Right renal cortex interstitium (tissue), 3 donors: ENCODE measurements at regions not wholly inside any gene's neighbourhood (a gene's known extent, or its start where the extent isn't known, plus 50 kb on each side); places are given as distances from the start of the nearest gene placed in this dataset.
"Not testable (repeated sequence)": the region's sequence is repeated elsewhere in the genome, so short reads cannot be mapped to it uniquely, and the experiment has no call there.

Experiments used
- DNase-seq, 3 donors: peaks; one replicate each; pipeline ENCODE4 v3.0.0-alpha.2; 2013; ENCODE audit warnings: low read depth in 3 of 3, low spot score in 2 of 3

DNA sequence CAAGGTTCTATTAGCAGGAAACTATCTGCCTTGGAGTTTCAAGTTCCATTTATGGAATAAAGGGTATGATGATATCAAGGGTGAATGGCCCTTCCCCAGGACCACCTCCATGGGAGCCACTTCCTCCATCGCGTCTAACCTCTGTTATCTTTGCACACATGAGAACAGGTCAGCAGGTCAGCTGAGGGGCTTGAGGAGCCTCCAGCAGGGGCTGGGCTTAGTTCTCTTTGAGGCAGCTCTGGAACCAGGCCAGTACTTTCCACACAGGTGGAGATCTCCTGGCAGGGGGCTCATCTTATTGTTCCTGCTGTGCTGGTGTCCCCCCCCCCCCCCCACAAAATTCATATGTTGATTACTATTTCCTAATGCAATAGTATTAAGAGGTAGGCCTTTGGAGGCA, 472.2 kb upstream of the ZMIZ1 start:
- no peak for DNase-seq

DNA sequence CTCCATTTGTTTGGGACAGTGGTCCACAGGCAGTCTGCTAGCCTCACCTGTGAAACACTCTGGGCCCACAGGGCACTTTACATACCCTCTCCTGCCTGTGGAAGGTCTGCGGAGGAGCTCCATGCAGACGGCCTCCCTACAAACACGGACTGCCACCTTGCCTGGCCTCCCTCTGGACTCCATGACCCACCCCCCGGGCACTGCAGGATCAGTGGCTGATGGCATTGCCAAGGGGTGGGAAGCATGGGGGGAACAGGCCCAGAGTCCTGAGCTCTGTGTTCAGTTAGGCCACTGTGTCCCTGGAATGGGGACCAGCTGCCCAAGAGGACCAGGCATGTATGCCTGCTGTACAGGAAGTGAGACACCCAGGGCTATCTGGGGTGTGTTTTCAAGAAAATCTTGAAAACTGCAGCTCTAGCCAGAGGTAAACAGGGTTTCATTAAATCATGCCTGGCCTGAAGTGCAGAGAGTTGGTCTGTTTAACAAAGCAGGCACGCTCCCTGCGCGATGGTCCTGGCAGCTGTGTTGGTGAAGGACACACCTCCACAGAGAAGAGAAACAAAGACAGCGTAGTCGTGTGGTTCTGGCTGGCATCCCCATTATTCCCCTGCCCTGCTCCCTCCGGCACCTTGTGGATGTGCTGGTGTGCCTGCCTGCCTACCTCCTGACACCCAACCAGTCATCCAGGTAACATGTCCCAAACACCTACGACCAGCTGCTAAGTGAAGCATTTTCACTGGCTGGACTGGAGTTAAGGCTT, 470.8 kb upstream of the ZMIZ1 start:
- DNase-seq: no peak

GRCh38 chr10:78599122-78599853, 469.5 kb upstream of the ZMIZ1 start:
- no peak for DNase-seq

DNA sequence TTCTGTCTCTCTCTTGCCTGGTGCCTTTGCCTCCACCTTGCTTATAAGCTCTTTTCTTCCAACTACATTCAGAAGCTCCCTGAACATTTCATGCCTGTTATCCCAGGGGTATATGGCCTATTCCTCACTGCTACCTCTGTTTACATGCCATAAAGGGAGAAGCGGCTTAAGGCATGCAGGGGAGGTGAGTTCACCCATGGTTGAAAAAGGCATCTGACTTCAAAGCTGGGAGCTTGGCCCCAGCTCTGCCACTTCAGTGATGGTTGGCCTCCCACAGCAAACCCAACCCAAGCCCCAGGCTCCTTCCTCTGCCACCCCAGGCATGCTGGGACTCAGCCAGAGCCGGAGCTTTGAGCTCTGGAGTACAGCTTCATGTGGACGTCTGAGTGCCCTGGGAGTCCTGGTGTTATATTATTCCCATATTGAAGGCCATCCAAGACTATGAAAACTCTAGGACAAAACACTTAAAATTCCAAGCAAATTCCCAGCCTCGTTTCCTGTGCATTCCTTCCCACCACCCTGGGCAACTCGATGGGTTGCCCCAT, 468.6 kb upstream of the ZMIZ1 start:
- no peak for DNase-seq

DNA sequence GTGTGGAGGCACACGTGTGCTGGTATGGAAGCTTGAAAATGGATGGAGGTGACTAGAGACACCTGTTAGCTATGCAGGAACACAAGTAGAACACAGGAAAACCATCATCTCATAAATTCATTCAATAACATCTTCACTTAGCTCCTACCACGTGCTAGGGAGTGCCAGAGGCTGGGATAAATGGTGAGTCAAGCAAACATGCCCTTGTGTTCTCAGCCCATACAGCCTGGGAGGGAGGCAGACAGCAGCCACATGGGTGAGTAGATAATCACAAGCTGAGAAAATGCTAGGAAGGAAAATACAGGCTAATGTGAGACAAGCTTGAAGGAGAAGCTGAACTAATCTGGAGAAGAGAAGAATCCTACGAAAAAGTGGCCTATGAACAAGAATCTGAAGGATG, 468.0 kb upstream of the ZMIZ1 start:
- no peak for DNase-seq

DNA sequence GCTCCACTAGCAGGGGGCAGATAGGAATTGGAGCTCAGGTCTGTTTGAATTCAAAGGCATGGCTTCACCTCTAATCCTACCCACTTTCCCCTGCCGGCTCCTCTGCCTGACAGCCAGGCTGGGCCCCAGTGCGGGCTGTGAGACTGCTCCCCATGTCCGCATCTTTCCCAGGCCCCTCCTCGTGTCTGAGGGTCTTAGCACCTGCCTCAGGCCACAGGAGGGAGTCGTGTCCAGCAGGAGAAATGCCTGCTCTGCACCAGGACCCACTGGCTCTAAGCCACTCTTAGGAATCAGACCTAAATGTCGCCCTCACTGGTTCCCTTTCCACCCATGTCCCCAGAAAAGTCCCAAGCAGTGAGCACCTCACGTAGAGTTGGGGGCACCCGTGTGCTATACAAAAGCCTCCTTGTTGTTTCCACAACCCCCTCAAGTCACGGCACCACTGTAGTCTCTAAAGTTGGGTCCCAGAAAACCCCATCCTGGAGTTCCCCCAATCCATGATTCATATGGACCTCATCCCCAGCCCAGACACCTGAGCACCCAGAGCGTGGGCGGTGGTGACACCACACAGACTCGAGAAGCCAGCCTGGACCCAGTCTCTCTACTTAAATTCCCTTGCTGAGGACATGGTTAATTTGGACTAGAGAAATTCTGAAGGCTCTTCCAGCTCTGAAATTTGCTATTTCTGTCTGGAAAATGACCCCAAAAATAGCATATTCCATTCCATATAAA, 466.4 kb upstream of the ZMIZ1 start:
- no peak for DNase-seq

DNA sequence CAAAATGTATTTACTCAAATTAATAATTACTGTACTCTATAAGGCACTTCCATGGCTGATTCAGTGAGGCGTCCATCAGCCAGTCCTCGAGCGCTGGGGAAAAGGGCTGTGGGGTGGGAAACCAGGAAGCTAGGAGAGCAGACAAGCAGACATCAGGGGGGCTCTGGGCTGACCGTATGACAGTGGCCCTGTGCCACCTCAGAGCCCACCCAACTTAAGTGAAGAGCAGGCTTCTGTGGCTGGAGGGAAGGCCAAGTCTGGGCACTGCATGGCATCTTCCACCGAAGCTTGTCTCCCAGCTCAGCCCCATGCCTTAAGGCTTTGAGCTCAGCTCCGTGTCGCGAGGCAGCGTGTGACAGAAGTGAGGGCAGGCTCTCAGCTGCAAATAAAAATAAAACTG, 464.5 kb upstream of the ZMIZ1 start:
- DNase-seq: no peak

GRCh38 chr10:78604721-78605120, 464.0 kb upstream of the ZMIZ1 start:
- DNase-seq: no peak

GRCh38 chr10:78605800-78606350, 462.9 kb upstream of the ZMIZ1 start:
- no peak for DNase-seq

GRCh38 chr10:78606766-78607165, 462.0 kb upstream of the ZMIZ1 start:
- not testable (repeated sequence) for DNase-seq

- DNase-seq: no peak
Observed at GRCh38 chr10:78609976-78610375, 458.8 kb upstream of the ZMIZ1 start.

GRCh38 chr10:78613132-78613531, 455.6 kb upstream of the ZMIZ1 start:
- no peak for DNase-seq

DNA sequence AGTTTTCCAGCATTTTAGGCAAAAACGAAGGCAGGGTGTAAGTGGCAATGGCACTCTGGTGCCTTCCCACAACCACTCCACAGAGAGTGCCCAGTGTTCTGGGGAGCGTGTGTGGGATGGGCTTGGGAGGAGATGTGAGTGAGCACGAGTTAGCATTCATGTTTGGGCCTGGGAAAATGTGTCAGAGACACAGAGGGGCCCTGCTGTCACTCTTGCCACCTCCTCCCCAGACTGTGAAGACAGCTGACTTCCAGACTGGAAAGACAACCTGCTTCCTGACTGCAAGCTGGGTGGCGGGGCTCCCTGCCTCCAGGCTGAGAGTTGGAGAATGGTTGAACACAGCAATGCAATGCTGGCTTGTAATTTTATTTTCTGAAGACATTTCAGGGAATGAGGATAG, 454.5 kb upstream of the ZMIZ1 start:
- no peak for DNase-seq

GRCh38 chr10:78614744-78615143, 454.0 kb upstream of the ZMIZ1 start:
- no peak for DNase-seq

DNA sequence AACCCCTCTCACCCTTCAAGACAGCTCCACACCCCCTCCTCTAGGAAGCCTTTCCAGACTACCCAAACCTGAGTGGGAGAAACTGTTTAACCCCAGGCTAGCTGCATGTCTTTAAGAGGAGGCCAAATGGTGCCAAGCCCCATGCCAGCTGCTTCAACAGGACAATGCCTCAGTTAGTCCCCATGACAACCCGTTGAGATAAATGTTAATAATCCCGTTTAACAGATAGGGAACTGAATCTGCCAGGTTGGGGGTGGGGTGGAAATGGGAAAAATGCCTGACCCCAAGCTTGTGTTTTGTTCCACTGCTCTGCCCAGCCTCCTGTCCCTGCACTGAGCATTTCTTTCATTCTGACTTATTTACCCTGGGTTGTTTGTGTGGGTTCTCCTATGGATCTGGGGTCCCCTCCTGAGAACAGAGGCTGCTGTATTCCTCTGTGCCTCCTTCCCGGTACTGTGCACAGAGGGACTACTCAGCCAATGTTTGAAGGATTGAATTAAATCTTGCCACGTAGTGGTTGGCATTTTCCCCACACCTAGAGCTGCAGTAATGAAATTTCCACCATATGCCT, 452.6 kb upstream of the ZMIZ1 start:
- no peak for DNase-seq

DNA sequence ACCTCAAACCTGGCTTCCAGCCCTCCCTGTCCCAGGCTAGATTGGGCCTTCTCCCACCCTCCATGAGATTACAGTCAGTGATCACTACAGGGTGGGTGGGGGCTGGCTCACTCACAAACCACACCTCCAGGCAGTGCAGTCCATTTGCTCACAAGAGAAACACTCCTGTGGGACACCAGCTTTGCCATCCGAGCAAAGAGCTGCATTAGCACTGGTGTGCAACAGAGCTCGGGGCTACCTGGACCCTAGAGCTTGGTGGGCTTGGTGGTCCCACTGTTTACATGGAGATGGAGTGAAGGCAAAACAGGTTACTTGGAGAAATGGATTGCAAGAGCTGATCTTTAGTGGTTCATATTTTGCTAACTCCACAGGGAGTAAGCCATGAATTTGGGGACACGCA, 451.7 kb upstream of the ZMIZ1 start:
- no peak for DNase-seq

- no peak for DNase-seq
Observed at GRCh38 chr10:78617631-78618030, 451.1 kb upstream of the ZMIZ1 start.

- no peak for DNase-seq
Observed at GRCh38 chr10:78618050-78618449, 450.7 kb upstream of the ZMIZ1 start.

DNA sequence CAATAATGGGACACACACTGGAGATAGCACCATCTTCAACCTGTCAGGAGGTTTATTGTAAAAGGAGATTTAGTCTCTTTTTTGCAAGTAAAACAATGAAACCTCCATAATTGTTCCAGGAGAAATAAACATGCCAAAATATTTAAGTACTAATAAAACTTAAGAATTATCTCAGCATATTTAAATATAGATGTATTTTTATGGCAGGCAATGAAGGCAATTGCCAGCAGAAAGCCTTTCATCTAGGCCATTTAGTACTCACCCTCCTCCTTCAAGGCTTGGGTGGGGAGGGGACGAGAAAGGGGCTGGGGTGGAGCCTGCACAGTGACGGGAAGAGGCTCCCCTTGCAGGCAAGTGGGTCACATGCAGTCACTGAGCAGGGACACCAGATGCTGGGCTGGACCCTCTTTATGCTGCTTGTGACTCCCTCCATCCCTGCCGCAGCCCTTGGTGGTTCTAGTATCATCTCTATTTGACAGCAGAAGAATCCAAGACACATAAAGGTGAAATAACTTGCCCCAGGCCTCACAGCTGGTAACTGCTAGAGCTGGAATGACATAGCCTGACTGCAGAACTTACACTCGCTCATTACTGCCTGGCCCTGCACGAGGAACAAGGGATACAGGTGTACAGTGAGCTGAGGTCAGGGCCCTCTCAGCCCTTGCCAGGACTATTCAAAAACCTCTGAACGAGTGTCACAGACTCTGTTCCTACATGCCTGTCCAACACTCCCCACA, 449.5 kb upstream of the ZMIZ1 start:
- no peak for DNase-seq

GRCh38 chr10:78619896-78620295, 448.9 kb upstream of the ZMIZ1 start:
- DNase-seq: no peak
